GM12878 (cell line): ENCODE measurements at regions not wholly inside any gene's neighbourhood (a gene's known extent, or its start where the extent isn't known, plus 50 kb on each side); places are given as distances from the start of the nearest gene placed in this dataset.

Experiments used
- ATAC-seq: fragments of 200-7000 bp; cut with Tn5 transposase; 3 replicates; pipeline ENCODE4 v1.9.1; 2020; ENCODE audit warnings: mild to moderate bottlenecking, moderate library complexity
- BruUV-seq: library from RNA; stranded (reverse); fragments of 400-500 nt; replicated peaks from 2 replicates; lab custom pipeline; 2021; lab: Mats Ljungman, UMichigan
- CTCF ChIA-PET: fragments of 300-600 bp; sonication (Branson Sonifier 250); formaldehyde crosslinking; extraction: SDS; loops from one replicate; lab custom pipeline; 2021; ENCODE audit warnings: inconsistent platforms; lab: Yijun Ruan, JAX
- POLR2A ChIA-PET: fragments of 350-600 bp; formaldehyde crosslinking; extraction: SDS; loops from one replicate; lab custom pipeline; 2021; ENCODE audit warnings: inconsistent platforms; lab: Charles Lee
- RAD21 ChIA-PET: fragments of 300-600 bp; sonication (Branson Sonifier 250); formaldehyde crosslinking; loops from one replicate; lab custom pipeline; 2023; ENCODE audit warnings: antibody characterized with exemption; ENCODE audit not compliant: unreplicated experiment; lab: Charles Lee
- SMC1A ChIA-PET: fragments of 300-600 bp; sonication (Branson Sonifier 250); formaldehyde crosslinking; loops from one replicate; lab custom pipeline; 2023; ENCODE audit not compliant: unreplicated experiment, uncharacterized antibody; lab: Charles Lee
- DNase-seq: peaks from one replicate; pipeline ENCODE4 v3.0.0-alpha.2; 2011; ENCODE audit warnings: low read depth, low spot score
- FAIRE-seq: peaks from 3 replicates; lab custom pipeline; 2011; peaks lifted over from hg19 to GRCh38; lab: Jason Lieb, UNC
- H2AFZ ChIP-seq: 2 replicates; pipeline ENCODE4 v1.6.0; 2011; ENCODE audit warnings: low read depth, low read length, control low read depth; ENCODE audit not compliant: control insufficient read depth
- H3K27ac ChIP-seq: 2 replicates; pipeline ENCODE4 v1.5.1; 2011; ENCODE audit warnings: control low read depth; ENCODE audit not compliant: control insufficient read depth, insufficient read depth
- H3K27me3 ChIP-seq, 2 experiments: replicated peaks in 1 of 2; 2 replicates each; pipeline versions ENCODE4 v1.6.0 to v1.6.1; 2011; ENCODE audit warnings: low read length in 1 of 2; ENCODE audit not compliant: control insufficient read depth in 2 of 2, insufficient read depth in 2 of 2
- H3K36me3 ChIP-seq, 2 experiments: 2 replicates each; pipeline ENCODE4 v1.5.1; 2011; ENCODE audit warnings: low read length in 1 of 2; ENCODE audit not compliant: control insufficient read depth in 2 of 2, insufficient read depth in 2 of 2
- H3K4me1 ChIP-seq: 2 replicates; pipeline ENCODE4 v1.6.1; 2011; ENCODE audit warnings: mild to moderate bottlenecking, low read length, moderate library complexity, mixed read lengths; ENCODE audit not compliant: control insufficient read depth, insufficient read depth
- H3K4me2 ChIP-seq: 2 replicates; pipeline ENCODE4 v1.6.0; 2011; ENCODE audit warnings: control low read depth; ENCODE audit not compliant: control insufficient read depth, insufficient read depth
- H3K4me3 ChIP-seq: fragments of 200-600 bp; sonication (generic); 2 replicates; pipeline ENCODE4 v1.5.1; 2016
- H3K79me2 ChIP-seq: 2 replicates; pipeline ENCODE4 v1.6.0; 2011; ENCODE audit warnings: low read length; ENCODE audit not compliant: control insufficient read depth, insufficient read depth
- H3K9ac ChIP-seq: 2 replicates; pipeline ENCODE4 v1.8.0; 2011; ENCODE audit warnings: low read length, control low read depth, mixed read lengths; ENCODE audit not compliant: control insufficient read depth, insufficient read depth
- H3K9me3 ChIP-seq: replicated peaks from 3 replicates; pipeline ENCODE4 v1.5.1; 2011; ENCODE audit warnings: mild to moderate bottlenecking, low read length; ENCODE audit not compliant: control insufficient read depth, insufficient read depth
- H4K20me1 ChIP-seq: 2 replicates; pipeline ENCODE4 v1.6.0; 2011; ENCODE audit not compliant: control insufficient read depth, insufficient read depth
- EED ChIP-seq: sonication (generic); IDR thresholded peaks from 2 replicates; pipeline ENCODE4 v1.6.1; 2016; ENCODE audit warnings: antibody characterized with exemption, low read depth
- JUND ChIP-seq: IDR thresholded peaks from 2 replicates; pipeline ENCODE4 v1.6.1; 2012; ENCODE audit warnings: low read depth, mild to moderate bottlenecking, low read length, improper control_type of control experiment, moderate library complexity
- MTA2 ChIP-seq: fragments of 450-650 bp; IDR thresholded peaks from 2 replicates; pipeline ENCODE4 v1.6.1; 2016; ENCODE audit warnings: low read depth, mild to moderate bottlenecking, moderate library complexity
- PAX5 ChIP-seq: IDR thresholded peaks from 2 replicates; pipeline ENCODE4 v1.6.1; 2011; ENCODE audit warnings: low read depth, low read length, borderline replicate concordance
- RCOR1 ChIP-seq: conservative IDR thresholded peaks from 2 replicates; pipeline ENCODE4 v1.6.1; 2012; ENCODE audit warnings: low read depth, low read length, improper control_type of control experiment
- RUNX3 ChIP-seq: IDR thresholded peaks from 2 replicates; pipeline ENCODE4 v1.6.1; 2012; ENCODE audit warnings: low read length, inconsistent platforms
- SIN3A ChIP-seq: IDR thresholded peaks from 2 replicates; pipeline ENCODE4 v1.6.1; 2012; ENCODE audit warnings: low read depth, low read length, improper control_type of control experiment
- SP1 ChIP-seq: IDR thresholded peaks from one replicate; pipeline ENCODE4 v1.6.1; 2011; ENCODE audit warnings: low read depth, low read length
- ZBED1 ChIP-seq: IDR thresholded peaks from 2 replicates; pipeline ENCODE4 v1.6.1; 2016; ENCODE audit warnings: borderline replicate concordance
- WGBS: methylation state at CpG from one replicate; pipeline ENCODE4 v1.1.6; 2016; ENCODE audit warnings: low lambda C conversion rate; ENCODE audit not compliant: insufficient replicate concordance, insufficient coverage; ENCODE audit errors: missing lambda C conversion rate; 5-methylcytosine and 5-hydroxymethylcytosine counted together
- in situ Hi-C: fragments of 300-500 bp; cut with MboI; formaldehyde crosslinking; loops from 9 replicates; pipeline ENCODE4 v1.14.3; 2018; ENCODE audit warnings: mixed read lengths
- intact Hi-C: fragments of 100-400 bp; cut with micrococcal nuclease; formaldehyde crosslinking; loops from one replicate; pipeline ENCODE4 v1.14.2; 2022; ENCODE audit not compliant: unreplicated experiment

GRCh38 chr3:95394286-95394685, 1331.4 kb downstream of the NSUN3 start (continued):
- TF ChIP-seq PAX5 (no peak), EED (no peak), SP1 (no peak), SIN3A (no peak)

- H3K9ac ChIP-seq, result no peak overlapping the region
- H3K4me1 ChIP-seq, result no peaks in the 10 kb centered on the region
- H3K9me3 ChIP-seq, result no peaks in the 10 kb centered on the region
- intact Hi-C loops, result no loop called here
- H3K4me3 ChIP-seq, result no peak overlapping the region
- SMC1A ChIA-PET, result no interaction called here
- no peaks in the 10 kb centered on the region for H4K20me1 ChIP-seq
- no peak overlapping the region for H3K4me2 ChIP-seq
- FAIRE-seq (no peak), DNase-seq (no peak), ATAC-seq (no peak)
- H3K27ac ChIP-seq, result no peak overlapping the region
- 9% methylated on average over 3 of the region's 3 CpGs for WGBS
- H3K36me3 ChIP-seq, result no peaks in the 10 kb centered on the region
- H3K27me3 ChIP-seq, result no peaks in the 10 kb centered on the region
- POLR2A ChIA-PET, result no interaction called here
- no TSS peak for BruUV-seq
- in situ Hi-C loops, result no loop called here
- no peaks in the 10 kb centered on the region for H3K79me2 ChIP-seq
- no peak overlapping the region for H2AFZ ChIP-seq
- RAD21 ChIA-PET, result no interaction called here
- TF ChIP-seq SP1 (no peak), JUND (no peak), RCOR1 (no peak), ZBED1 (no peak)
- CTCF ChIA-PET, result no interaction called here
Measured at GRCh38 chr3:95399585-95399984, 1336.7 kb downstream of the NSUN3 start.

GRCh38 chr3:95401693-95402092, 1338.8 kb downstream of the NSUN3 start:
- WGBS, result 3% methylated on average over 2 of the region's 2 CpGs
- H3K79me2 ChIP-seq, result no peaks in the 10 kb centered on the region
- no peaks in the 10 kb centered on the region for H4K20me1 ChIP-seq
- H3K36me3 ChIP-seq, result no peaks in the 10 kb centered on the region
- no peak overlapping the region for H3K4me2 ChIP-seq
- in situ Hi-C loops (no loop called here), intact Hi-C loops (no loop called here)
- ChIA-PET POLR2A (no interaction called here), RAD21 (no interaction called here), CTCF (no interaction called here), SMC1A (no interaction called here)
- ATAC-seq (no peak), FAIRE-seq (no peak), DNase-seq (no peak)
- peak; percentile 58; the same call in 1 of the 2 replicates for TF ChIP-seq MTA2
- TF ChIP-seq RUNX3, result no peak
- no TSS peak for BruUV-seq
- no peaks in the 10 kb centered on the region for H3K9me3 ChIP-seq
- no peaks in the 10 kb centered on the region for H3K4me1 ChIP-seq
- H3K27me3 ChIP-seq, result no peaks in the 10 kb centered on the region
- no peak overlapping the region for H2AFZ ChIP-seq
- H3K27ac ChIP-seq, result no peak overlapping the region
- no peak overlapping the region for H3K4me3 ChIP-seq
- no peak overlapping the region for H3K9ac ChIP-seq
